ENCODE measurements at regions not wholly inside any gene's neighbourhood (a gene's known extent, or its start where the extent isn't known, plus 50 kb on each side); places are given as distances from the start of the nearest gene placed in this dataset.
"Not testable (repeated sequence)": the region's sequence is repeated elsewhere in the genome, so short reads cannot be mapped to it uniquely, and the experiment has no call there.

DNA sequence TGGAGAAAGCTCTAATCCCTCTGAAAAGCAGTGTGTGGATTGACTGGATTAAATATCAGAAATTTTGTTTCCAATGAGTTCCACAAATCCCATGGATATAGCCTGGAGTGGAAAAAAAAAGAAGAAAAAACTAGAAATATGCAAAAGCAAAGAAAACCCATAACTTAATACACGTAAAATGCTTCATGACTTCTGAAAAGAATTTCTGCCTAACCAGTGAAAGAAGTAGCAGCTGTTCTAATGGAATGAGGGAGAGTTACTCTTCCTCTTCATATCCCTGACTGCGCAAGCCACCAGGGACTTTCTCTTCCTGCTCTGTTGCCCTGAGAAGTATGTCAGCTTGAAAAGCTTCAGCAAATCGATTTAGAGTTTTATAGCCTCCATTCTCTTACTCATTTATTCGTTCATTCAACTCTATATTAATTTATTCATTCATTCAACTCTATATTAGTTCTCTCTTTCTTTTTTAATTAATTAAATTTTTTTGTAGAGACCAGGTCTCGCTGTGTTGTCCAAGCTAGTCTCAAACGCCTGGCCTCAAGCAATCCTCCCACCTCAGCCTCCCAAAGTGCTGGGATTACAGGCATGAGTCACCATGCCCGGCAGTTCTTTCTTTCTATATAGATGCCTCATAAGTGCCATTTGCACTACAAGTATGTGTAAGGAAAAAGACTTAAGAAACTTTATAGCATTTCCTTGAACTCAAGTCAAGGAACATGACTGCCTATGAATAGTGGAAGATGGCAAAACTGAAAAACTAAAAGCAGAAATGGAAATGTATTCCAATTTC is 447.3 kb upstream of the NRP1 start:
- peak; percentile 46 for DNase-seq

DNA sequence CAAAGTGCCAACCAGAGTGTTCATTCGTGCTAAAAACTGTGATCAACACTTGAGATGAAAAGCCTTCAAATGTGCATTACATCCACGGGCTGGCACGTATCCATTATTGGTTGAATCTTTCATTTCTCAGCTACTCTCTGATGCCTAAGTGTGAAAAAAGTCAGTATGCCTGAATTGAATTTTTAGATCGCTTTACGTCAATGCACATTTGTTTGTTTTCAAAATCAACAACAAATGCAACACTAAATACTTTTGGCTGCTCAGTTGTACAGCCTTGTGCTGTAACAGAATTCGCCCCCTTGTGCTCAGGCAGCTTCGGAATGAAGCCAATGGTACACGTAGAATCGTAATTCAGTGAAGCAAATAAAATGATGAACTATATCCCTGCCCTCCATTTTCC is 446.5 kb upstream of the NRP1 start:
- DNase-seq, result peak; percentile 53

DNA sequence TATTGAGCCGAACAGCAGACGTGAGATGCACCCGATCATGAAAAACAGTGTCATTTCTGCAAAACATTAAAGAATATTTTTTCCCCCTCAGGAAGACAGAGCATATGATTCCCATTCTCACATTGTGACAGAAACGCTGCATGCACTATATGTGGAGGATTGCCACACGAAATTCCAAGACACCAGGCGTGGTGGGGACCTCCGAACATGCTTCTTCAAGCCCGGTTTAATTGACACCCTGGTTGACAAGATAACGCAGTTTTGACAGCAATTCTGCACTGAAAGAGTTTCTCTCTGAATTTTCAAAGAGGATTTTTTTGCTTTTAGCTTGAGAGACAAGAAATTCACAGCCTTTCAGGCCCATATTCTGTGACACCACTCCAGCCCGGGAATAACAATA is 442.8 kb upstream of the NRP1 start:
- DNase-seq, result no peak

DNA sequence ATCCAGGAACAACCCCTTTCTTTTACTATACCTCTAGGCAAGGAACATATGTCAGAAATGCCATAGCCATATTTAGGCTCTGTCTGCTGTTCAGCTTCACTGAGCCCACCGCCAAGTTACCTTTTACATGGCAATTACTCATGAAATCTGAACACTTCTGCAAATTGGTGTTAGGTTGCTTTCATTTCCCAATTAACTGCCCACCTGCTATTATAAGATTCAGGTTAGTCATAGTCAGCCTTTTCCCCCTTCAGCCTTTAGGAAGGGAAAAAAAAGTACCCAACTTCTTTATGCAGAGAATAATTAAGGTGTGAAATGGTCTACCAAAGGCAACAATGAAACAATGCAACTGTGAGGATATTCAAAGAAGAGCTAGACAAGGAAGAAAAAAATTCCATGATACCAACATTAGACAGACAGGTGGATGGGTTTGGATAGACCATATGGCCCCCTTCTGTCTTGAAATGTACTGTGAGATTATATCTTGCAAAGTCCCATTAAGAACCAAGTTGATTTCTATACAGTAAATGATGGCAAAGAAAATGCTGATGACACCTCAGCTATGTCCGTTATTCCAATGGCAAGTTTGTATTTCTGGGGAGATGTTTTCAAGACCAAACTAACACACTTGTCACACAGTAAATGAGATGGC is 442.1 kb upstream of the NRP1 start:
- no peak for DNase-seq

DNA sequence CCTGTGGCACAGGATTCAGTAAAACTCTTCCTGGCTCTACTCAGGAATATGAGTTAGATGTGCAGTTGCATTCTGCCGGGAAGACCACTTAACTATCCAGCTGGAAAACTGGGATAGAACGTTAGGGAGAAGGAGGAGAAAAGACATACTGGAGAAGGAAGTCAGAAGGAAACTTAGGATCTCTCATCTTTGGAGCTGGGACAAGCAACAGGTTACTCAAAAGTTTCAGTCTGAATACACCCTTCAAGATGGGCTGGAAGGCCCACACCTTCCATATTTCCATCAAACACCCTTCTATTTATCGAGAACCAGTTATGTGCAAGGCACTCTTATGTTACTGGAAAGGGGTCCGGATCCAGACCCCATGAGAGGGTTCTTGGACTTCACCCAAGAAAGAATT is 440.4 kb upstream of the NRP1 start:
- DNase-seq, result no peak

DNA sequence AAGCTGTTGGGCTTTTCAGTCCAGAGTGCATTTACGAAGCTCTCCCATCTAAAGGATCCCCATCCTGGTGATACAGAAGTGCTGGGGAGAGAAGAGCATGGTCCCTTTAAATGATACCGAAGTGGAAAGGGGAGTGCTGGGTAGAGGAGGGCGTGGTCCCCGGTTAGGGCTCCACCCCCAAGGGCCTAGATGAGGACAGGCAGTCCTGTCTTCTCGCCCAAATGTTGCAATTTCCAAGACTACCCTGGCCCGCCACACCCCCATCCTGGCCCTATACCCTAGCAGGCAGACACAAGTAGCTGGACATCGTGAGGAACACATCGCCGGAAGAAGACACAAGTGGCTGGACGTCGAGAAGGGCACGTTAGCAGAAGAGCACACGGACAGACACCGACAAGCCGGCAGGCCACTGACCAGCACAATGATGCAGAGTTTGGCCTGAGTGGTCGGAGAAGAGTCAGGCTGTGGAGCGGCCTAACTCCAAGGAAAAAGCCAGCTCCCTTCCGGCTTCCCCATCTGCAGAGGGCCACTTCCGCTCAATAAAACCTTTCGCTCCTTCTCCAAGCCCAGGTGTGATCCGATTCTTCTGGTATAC is 439.5 kb upstream of the NRP1 start:
- no peak for DNase-seq

DNA sequence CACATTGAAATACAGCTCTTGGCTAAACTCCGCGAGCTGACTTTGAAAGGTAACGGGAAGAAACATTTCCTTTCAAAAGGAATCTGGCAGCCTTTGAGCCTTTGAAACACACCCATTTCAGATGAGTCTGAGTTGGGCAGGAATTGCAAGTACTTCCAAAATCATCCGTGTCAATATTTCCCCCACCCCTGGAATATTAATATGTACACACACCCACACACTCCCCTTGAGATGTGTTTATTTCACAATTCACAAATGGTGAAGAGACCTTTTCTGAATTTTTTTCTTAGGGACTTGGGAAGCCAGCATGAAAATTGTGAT is 438.7 kb upstream of the NRP1 start:
- DNase-seq, result no peak

DNA sequence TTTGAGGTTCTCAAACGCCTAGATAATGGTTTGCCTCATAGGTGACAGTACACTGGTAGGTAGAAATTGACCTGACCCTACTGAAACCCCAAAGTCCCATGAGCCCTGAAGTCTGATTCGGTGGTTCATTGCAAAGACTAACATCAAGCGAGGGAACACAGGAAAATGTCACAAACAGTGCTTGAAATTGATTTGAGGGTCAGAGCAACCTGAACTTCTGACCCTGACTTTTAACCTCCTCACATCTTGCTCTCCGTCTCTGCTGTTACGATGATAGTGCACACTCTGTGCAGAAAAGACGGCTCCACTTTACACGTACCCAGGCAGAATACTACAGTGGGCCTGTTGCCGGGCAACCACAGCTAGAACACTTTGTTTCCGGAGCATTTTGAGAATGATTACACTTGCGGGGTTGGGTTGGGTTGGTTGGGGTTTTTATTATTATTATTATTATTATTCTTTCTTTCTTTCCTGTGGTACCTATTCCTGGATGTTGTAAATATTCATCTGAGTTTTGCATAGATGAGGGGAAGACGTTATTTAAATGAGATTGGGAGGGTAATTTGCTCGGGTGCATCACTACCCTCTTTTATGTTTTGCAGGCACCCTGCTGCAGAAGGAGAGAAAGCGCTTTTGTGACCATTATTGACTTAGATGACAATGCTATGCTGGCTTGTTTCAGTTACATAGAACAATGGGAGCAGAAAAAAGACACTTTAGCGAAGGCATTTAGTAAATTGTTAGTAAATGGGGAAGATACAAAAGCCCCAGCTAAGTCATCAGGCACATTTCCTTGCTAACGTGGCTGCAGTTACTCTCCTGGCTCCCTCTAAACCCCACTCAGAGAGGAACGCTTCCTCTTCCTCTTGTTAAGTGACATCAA is 438.1 kb upstream of the NRP1 start:
- peak; percentile 63 for DNase-seq

DNA sequence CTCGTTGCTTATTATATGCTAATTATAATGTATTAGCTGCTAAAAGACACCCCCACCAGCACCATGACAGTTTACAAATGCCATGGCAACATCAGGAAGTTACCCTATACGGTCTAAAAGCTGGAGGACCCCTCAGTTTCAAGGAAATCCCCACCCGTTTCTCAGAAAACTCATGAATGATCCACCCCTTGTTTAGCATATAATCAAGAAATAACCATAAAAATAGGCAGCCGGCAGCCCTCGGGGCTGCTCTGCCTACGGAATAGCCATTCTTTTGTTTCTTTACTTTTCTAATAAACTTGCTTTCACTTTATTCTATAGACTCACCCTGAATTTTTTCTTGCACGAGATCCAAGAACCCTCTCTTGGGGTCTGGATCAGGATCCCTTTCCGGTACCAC is 437.4 kb upstream of the NRP1 start:
- DNase-seq, result not testable (repeated sequence)

DNA sequence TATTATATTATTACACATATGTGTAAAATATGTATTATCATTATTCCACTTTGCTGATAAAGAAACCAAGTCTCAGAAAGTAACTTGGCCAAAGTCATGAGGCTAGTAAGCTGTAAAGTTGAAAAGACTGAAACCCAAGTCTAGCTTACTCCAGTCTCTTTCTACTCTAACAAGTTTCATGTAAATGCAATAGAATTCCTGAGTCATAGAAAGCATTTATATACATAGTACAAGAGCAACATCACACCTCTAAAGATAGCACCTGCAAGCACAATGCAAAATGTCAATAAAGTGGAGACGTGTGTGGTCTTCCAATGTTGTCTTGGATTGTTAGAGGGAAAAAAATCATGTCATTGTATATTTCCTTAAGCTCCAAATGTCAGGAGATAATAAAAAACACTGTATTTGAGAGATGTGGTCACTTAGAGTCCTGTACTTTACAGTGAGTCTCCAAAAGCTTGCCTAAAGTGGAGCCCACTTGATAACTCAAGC is 430.3 kb upstream of the NRP1 start:
- DNase-seq, result no peak

DNA sequence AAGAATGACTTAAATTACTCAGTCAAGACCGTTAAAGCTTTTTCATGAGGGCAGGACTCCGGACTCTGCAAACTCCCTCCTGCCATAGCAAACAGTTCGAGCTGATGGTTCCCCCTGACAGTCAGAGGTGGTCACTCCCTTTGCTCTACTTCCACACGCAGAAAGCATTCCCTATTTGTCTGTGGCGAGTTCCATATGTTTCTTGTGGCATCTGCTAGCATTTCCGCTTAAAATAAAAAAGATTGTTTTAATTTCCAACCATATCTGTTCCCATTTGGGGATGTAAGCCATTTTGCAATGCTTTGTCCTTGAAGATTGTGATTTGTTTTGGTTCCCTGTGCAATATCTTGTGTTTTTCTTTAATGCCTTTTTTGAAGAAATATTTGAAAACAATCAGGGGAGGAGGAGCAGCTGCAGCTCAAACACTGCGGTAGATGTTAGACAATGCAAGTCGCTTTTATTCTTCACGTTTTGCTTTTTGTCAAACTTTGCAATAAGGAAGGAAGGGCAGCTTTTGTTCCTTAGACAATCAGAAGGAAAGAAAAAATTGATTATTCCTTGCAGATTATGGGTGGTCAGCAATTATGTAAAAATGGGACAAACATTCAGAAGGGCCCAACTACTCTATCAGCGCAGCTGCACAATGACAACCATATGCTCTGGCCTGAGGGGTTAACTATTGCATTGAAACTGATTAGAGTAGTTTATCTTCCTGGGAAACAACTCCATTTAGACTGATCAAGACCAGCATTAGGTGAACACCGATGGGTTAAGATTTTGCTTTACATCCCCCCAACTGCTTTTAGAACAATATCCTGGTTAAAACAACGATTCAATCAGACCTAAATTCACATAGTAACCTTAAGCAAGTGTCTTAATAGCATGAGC is 425.8 kb upstream of the NRP1 start:
- no peak for DNase-seq

DNA sequence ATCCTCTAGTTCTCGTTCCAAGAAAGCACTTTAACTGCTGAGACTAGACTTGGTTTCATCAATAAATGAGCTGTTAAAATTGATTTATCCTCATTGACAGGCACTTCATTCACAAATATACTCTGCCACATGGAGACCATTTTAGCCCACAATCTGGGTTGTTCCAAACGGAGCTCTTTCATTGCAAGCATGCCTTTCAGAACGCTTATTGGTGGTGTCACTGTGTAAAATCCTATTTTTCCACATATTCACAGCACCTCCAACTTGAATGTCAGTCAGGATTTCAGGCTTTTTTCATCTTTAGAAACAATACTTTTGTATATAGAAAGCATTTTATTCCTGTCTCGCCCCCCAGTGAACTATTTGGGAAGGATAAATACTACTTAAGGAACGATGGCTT is 424.7 kb upstream of the NRP1 start:
- DNase-seq, result no peak

DNA sequence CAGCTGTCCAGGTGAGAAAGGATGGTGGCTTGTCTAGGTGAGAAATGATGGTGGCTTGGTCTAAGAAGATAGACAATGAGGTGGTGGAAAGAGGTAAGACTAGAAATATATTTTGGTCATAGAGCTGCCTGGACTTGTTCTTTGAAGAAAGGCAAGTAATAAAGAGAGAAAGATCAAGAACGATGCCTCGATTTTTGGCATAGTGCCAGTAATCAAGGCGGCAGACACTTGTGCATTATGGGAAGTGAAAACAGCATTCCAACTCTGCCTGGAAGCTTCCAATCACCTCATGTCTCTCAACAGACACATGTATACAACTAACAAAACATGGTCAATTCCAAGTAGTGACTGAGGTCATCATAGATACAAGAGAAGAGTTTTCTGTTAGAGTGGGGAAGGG is 423.8 kb upstream of the NRP1 start:
- no peak for DNase-seq

DNA sequence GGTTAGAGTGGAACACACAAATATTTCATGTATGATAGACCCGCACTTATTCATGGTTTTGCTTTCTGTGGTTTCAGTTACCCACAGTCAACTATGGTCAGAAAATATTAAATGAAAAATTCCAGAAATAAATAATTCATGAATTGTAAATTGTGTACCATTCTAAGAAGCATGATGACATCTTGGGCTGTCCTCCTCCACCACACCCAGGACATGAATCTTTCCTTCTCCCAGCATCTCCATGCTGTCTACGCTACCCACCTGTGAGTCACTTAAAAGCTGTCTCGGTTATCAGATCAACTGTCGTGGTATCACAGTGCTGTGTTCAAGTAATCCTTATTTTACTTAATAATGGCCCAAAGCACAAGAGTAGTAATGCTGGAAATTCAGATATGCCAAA is 419.6 kb upstream of the NRP1 start:
- no peak for DNase-seq

DNA sequence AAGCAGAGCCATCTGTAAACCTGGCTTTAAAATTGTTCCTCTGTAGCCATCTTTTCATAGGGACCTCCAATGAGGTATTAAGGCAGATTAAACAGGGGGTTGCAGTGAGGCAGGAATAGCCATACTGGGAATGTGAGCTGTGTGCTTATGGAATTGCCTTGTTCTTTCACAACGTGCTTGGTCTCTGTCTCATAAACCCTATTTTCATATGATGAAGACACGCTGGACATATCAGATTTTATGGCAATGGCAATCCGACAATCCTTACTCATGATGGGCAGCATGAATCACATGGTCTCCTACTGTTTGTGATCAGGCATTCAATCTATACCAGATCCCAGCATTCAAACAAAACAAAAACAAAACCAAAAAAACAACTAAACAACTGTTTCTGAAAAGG is 418.9 kb upstream of the NRP1 start:
- DNase-seq, result no peak

DNA sequence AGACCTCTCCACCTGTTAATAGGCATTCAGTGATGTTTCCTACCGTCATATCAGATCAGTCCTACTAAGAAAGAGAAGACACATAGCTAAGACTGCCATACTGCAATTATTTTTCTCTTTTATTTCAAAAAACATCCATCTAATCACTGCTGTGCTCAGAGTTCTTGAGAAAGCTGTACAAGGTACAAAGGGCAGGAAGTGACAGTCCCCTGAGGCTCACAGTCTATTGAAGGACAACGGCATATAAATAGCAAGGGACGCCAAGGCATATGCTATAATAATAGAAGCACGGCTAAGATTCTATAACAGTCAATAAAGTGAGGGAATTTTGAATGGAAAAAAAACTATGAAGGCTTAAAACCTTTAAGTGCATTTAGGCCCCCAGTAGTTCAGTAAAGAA is 415.3 kb upstream of the NRP1 start:
- no peak for DNase-seq

DNA sequence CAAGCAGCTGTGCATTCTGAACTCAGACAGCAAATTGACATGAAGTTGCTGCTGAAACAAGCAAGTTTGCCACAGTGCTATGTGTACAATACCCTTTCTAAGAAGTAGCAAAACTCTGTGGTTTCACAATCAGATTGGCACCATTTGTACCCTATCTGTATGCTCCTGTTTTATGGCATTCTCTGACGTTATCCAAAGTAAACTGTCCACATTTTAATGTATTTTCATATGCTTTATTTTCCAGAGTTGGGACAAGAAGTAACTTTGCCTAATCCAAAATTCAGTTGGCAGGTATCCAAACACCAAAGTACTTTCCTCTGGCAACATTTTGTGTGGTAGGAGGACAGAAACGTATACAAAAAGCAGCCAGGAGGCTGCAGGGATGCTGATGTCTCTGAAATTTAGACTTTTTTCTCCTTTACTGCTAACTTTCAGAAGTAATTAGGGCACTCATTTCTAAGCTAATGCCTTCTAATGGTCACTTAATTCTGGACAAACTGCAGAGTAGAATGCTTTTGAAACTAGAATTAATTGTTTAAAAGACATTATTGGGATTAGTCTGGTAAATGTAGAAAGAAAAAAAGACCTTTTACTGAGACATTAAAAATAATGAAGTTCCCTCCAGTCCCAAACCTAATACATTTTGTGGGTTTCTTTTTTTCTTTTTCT is 414.7 kb upstream of the NRP1 start:
- DNase-seq, result no peak

DNA sequence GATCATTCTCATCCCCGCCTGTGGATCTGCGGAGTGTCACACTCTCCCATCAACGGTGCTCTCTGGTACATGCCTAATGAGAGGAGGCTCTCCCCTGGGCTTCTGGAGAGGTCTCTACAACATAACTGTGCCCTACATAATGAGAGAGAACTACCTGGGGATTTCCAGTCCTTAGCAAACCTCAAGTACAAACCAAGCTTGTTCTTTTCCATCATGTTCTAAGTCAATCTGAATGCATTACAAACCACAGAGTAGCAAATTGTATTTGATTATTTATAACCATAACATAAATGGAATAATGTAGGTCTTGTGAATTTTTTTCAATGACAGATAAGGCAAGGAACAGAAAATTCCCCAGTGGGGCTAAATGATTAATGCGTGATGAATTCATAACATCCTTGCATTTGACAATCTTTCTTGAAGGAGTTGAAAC is 412.4 kb upstream of the NRP1 start:
- no peak for DNase-seq

DNA sequence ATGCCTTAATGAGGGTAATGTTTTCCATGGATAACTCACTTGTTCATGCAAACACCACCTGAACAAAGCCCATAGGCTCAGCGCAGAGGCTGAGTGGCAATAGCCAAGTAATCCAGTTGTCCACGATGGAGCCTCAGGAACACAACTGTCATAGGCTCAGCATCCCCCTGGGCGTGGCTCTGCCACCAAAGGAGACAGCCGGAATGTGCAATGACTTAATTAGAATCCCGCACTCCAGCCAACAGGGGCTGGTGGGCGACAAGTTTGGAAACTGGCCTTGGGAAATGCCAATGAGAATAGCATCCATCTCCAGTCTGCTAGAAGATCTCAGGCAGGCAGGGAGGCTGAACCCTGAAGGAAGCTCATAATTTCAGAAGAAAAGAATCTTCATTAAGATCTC is 411.7 kb upstream of the NRP1 start:
- DNase-seq, result no peak

DNA sequence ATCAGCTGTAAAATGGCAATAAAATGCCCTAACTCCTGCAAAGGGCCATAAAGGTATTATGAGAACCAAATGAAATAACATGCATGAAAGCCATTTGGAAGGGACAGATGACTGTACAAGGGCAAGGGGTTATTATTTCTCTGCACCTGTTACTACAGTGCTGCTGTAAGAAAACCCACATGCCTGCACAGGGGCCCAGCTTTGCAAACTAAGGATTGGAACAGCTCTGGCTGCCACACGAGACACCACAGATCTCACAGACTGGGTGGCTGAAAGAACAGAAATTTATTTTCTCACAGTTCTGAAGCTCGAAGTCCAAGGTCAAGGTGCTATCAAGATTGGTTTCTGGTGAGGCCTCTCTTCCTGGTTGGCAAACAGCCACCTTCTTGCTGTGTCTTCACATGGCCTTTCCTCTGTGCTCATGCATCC is 409.0 kb upstream of the NRP1 start:
- no peak for DNase-seq

DNA sequence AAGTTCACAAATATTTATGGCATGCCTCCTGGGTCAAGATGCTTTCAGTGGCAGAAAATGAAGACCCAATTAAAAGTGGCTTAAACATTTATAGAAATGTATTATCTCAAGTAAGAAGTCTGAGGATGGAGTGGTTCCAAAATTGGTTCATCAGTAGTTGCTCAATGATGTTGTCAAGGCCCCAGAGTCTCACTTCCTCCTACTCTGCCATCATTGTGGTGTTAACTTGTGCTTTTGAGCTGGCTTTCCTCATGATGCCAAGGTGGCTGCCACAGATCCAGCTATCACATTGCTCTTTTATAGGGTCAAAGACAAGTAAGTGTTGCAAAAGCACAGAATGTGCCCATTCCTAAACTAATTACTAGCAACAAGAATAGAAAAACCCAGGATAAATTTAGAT is 404.6 kb upstream of the NRP1 start:
- DNase-seq, result no peak

All from skin of body (tissue), 1 donor.